Activated naive CD4-positive, alpha-beta T cell treated with Interleukin-2 at 50 U/mL for 16 hours (primary cell): ENCODE measurements at regions not wholly inside any gene's neighbourhood (a gene's known extent, or its start where the extent isn't known, plus 50 kb on each side); places are given as distances from the start of the nearest gene placed in this dataset.
"Not testable (repeated sequence)": the region's sequence is repeated elsewhere in the genome, so short reads cannot be mapped to it uniquely, and the experiment has no call there.

ENCODE experiments used
- DNase-seq: peaks from one replicate; pipeline ENCODE4 v3.0.0-alpha.2; 2020

DNA sequence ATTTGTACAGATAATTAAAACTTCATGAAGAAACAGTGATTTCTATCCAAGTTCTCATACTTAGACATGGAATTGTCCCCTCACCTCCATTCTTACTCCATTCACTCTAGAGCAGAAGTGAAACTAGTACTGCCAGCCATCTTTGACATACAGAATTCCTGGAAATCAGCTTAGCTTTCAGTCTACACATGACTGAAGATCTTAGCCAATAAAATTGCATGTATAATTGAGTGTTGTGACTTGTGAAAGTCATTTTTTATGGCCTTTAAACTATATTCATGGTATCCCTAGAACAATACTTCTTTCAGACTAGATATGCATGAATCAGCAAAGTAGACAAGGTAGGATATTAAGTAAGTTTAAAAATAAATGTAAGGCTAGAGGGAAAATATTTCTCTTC, 705.2 kb upstream of the ZNF608 start:
- DNase-seq = no peak

DNA sequence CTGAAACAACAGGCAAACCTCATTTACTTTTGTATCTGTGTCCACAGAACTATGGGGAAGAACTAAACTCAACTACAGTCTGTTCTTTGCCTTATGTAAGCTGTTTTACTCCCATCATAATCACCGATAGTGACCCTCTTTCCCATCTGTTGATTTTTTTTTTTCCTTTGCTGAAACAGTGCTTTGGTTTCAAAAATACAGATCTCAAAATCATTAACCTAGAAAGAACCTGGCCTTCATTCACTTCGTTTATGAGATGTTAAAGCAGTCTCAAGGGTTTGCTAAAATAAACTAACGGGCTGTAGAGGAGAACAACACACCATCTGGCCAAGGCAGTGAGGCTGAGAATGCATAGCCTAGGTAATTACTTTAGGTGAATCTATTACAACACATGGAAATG, 706.6 kb upstream of the ZNF608 start:
- DNase-seq = no peak

DNA sequence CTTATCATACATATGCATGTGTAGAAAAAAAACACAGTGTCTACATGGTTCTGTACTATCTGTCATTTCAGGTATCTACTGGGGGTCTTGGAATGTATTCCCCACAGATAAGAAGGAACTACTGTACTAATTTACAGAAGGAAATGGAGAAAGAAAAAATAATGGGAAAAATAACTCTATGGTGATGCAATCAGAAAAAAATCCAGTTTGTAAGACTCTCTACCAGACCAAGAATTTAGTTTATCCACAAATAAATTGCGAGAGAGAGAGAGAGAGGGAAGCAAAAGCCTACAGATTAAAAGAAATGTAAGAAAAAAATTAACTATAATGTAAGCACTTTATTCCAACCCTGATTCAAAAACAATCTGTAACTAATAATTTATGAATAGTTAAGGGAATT, 708.6 kb upstream of the ZNF608 start:
- no peak for DNase-seq

DNA sequence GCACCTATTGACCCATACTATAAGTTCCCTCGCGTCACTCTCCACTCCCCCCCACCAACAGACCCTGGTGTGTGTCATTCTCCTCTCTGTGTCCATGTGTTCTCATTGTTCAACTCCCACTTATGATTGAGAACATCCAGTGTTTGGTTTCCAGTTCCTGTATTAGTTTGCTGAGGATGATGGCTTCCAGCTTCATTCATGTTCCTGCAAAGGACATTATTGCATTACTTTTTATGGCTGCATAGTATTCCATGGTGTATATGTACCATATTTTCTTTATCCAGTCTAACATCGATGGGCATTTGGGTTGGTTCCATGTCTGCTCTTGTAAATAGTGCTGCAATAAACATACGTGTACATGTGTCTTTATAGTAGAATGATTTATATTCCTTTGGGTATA, 709.6 kb upstream of the ZNF608 start:
- not testable (repeated sequence) for DNase-seq

DNA sequence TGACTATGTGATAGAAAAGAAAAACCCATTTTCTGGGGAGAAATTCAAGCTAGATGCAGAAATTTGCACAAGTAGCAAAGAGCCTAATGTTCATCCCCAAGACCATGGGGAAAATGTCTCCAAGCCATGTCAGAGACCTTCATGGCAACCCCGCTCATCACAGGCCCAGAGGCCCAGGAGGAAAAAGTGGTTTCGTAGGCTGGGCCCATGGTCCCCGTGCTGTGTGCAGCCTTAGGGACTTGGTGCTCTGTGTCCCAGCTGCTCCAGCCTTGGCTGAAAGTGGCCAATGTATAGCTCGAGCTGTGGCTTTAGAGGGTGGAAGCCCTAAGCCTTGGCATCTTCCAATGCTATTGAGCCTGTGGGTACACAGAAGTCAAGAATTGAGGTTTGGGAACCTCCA, 711.2 kb upstream of the ZNF608 start:
- DNase-seq = no peak

DNA sequence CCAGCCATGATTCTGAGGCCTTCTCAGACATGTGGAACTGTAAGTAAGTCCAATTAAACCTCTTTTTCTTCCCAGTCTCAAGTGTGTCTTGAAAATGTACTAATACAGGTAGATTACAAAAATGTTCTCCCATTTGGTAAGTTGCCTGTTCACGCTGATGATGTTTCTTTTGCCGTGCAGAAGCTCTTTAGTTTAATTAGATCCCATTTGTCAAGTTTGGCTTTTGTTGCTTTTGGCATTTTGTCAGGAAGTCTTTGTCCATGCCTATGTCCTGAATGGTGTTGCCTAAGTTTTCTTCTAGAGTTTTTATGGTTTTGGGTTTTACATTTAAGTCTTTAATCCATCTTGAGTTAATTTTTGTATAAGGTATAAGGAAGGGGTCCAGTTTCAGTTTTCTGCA, 712.5 kb upstream of the ZNF608 start:
- DNase-seq = not testable (repeated sequence)

DNA sequence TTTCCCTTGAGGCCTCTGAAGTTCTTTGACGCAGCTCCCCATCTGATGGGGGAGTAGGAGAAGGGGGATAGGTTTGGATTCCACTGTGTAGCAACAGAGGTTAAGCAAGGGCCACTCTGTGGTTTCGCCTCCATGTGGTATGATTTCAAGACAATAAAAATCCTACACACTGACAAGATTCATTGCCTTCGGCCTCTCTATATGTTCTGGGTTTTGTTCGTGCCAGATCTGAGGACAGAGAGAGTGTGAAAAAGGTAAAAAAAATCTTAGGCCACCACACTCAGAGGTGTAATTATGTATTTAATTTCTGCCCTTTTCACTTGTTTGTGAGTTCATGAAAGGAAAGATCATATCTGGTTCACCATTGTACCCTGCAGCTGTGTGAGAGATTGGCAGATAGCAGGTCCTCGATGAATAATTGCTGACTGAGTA, 715.2 kb upstream of the ZNF608 start:
- DNase-seq = no peak

DNA sequence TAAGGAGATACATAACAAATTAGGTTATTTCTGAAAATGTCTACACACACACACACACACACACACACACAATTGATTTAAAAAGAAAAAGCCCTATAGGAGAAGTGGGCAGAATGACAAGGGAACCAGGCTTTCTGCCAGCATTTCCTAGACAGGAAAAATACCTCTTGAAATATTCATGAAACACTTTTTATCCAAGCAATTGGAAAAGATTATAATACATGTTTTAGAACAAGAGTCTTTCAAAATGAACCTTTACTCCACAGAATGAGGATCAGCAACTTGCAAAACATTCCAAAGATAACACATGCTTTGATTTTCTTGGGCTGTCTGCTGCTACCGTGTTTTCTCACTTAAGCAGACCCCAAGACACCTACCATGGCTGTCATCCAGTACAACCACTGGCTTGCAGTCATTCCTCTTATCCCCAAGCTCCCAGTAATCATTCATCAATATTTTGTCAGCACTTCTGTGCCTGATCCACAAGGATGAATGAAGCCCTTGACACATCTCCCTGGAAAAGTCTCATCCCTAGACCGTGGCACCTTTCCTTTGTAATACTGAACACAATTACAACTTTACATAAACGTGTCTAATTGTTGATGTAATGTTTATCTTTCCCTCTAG, 717.1 kb upstream of the ZNF608 start:
- no peak for DNase-seq

DNA sequence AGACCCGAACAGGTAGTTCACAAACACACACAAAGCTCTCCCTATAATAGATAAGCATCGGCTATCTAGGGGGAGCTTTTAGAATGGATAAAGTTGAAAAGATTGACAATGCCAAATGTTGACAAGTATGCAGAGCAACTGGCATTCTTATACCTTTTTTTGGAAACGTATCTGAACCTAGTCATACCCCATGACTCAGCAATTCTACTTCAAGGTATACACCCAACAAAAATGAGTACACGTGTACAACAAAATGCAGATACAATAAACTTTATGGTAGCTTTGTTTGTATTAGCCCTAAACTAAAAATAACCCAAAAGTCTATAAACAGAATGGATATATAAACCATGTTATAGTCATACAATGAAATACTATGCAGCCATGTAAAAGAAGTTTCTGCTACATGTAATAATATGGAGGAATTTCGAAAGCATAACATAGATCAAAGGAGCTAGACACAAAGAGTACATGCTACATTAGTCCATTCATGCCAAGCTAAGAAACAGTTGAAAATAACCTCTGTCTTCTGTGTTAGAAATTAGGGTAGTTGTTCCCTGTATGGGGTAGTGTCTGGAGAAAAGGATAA, 718.5 kb upstream of the ZNF608 start:
- no peak for DNase-seq

DNA sequence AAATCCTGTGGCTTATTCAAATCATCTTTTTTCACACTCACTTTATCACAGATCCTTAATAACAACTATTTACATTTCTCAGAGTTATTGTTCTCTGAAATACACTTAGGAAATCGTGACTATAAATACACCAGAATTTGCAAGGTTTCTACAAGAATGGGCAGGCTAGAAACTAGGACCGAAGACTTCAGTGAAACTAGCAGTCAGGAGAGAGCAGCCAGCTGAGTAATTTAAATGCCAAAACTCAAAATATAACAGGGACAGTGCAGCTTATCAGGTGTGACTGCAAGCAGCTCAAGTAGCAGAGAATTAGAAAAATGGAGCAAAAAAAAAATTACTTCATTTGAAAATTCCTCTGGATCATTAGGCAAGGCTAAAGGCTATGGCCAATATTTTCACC, 719.3 kb upstream of the ZNF608 start:
- DNase-seq = no peak

DNA sequence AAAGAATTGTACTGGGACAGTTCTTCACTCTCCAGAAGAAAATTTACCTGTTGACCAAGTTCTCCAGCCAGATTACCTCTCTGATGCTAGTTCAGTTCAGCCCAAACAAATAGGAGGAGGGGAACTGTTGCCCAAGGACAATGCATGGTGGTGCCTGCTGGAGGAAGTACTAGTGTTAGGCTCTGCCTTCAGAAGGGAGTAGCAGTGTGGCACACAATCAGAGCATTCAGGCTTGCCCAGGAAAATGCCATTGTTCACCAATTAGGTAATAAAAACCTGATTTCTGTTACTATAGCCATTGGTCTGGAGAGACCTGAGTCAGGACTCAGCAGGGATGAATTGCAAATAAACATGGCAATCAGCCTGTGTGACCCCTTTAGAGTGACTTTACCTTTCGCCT, 720.8 kb upstream of the ZNF608 start:
- DNase-seq = no peak

DNA sequence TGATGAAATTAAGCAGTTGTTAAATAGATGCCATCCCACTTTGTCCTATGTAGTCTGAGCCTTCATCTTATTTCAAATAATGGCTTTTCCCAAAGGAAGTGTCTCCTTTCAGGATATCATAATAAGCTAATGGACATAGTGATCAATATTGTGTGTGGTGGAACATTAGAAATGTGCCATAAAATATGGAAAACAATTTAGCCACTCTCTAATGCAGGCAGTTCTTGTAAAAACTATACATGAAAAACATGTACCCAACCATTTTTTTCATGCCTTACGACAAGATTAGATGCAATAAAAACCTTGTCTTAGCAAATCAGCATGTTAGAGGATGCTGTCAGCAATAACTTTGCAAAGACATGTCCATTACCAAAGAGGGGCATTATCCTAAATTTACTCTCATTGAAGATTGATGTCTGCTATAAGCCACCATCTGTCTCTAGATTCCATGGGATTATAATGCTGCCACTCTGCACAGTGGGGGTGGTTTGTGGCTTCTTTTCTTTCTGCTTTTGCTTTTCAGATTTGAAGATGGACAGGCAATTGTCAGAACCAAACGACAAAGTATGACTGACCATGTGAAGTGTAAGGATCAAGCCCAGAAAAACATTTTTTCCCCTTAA, 724.0 kb upstream of the ZNF608 start:
- DNase-seq = no peak

DNA sequence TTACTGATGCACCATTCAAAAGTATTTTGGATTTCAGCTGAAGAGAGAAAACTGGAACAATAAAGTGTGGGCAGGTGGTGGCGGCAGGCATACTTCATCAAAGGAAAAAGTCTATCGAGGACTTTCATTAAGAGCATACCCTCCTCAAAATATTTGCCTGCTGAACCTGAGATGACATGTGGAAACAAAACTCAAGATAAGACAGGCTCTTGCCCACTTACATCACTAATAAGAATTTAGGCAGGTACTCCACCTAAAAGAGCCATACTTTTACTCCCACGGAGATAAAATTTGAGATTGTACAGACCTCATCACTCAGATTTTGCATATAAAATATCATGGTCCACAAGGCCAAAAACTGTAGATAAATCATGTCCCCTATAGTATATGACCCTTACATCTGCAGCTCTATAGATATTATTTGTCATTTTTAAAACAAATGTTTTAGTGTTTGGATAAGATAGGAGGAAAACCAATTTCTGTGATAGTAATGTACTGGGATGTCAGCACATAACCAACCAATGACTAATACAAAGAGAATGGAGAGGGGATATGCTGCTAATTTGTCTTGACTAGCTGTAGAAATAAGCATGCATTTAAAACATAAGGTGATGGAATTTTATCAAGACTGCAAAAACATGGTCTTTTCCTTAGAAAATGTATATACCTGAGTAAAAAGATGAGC, 730.6 kb upstream of the ZNF608 start:
- DNase-seq = no peak

DNA sequence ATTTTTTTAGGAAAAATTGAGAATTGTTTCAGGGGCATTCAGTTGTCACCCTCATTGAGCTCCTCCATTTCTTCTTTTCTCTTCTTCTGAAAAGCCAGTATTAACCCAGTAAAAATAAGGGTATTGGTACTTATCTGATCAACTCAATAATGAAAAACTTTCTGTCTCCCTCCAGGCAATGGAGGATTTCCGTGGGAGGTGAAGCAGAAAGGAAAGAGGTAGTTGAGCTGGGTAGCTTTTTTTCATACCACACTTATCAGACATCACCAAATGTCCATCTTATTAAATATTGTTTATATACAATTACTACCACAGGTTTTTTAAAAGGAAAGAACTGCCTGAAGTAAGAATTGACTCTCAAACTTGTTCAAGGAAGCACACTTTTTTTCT, 731.1 kb upstream of the ZNF608 start:
- no peak for DNase-seq

DNA sequence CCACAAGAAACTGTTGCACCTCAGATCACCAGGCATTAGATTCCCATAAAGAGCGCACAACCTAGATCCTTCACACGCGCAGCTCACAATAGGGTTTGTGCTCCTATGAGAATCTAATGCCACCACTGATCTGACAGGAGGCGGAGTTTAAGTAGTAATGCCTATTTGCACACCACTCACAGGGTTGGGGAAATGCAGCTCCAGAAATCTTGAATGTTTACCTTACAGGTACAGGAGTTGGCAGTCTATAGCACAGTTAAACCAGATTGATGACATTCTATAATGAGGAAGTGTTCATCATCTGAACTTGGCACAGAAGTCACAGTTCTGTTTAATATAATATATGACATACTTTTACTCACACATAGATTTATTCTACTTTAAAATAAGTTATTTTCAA, 732.2 kb upstream of the ZNF608 start:
- DNase-seq = no peak

DNA sequence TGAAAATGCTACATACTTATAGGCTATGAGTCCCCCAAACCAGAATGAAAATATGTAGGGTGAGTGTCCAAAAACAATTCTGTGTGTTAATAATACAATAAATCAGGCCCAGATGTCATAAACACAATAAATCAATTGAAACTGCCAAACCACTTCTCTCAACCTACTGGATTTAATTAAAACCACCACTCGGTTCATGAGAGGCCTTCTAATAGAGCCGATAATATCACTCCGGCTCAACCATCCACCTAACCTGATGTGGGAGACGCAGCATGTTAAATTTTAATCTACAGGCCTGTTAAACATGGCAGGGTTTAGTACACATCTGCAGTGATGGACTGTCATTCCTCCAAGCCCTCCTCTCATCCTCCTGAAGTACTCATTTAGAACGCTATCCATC, 734.5 kb upstream of the ZNF608 start:
- DNase-seq = no peak

DNA sequence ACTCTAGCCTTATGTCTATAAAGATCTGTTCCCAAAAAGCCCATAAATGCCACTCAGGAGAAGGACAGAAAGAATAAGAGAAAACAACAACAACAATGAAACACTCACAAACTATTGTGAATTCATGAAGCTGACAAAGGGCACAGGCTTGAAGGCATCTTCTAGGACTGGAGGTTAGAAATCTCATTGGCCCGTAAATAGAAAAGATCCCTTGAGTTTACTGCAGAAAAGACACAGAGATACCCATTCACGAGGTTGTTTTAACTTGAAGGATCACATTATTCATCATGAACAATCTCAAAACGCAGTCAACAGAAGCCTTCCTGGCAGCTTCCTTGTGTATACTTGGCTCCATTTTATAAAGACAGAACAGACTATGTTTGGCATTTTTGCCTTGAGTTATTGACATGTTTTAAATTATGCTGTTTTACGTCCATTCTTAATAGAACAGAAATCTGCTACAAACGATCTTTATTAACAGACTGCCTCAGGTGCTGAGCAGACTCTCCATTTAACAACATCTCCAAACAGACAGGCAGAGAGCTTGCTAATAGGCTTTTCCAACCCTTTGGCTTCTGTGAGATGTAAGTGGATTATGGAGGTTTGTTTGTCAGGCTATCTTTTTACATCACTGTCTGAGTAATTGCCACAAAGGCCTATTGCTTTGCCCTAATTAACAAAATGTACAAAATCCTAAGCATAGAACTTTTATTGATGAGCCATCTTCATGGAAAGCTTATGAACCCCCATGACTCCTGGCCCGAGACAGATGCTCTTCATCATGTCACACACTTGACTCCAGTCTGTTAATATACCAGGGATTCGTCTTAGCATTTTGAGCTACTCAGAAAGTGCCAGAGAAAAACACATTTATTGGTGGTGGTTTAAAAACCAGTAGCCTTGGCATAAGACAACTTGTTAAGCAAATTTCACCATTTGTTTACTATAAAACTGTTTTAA, 735.3 kb upstream of the ZNF608 start:
- no peak for DNase-seq

DNA sequence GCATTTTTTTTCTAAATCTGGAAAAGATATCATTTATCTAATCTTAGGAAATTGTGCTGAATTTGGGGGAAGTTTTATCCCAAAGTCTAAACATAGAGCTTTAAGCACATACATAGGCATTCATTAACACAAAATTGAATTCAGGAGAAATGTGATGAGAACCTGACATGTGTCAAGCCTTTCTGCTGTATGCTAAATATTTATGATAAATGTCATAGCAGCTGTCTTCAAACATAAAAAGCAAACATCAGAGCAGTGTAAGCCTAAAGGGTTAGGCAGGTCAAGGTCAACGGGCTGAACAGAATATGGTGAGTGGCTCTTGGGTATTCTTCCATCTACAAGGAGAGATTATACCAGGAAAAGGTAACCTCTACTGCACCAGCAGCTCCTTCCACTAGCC, 737.2 kb upstream of the ZNF608 start:
- no peak for DNase-seq

DNA sequence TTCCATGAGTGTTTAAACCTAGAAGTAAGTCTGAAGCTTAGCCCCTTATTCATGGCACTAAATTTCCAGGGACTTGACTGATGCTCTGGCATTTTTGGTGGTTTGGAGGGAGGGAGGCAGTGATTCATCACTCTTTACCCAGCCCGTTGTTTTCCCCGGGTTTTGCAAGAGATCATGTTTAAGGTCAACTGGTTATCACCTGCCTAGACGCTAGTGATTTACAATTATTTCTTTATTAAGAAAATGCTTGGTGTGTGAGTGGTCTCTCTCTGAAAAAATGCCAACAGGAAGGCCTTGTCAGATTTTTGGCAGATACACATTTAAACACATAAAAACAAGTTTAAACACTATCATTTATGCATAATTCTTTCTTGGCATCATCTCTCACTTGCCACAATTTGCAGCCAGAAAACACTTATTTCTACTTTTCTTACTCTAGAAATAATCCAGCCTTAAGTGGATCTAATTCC, 737.9 kb upstream of the ZNF608 start:
- no peak for DNase-seq

DNA sequence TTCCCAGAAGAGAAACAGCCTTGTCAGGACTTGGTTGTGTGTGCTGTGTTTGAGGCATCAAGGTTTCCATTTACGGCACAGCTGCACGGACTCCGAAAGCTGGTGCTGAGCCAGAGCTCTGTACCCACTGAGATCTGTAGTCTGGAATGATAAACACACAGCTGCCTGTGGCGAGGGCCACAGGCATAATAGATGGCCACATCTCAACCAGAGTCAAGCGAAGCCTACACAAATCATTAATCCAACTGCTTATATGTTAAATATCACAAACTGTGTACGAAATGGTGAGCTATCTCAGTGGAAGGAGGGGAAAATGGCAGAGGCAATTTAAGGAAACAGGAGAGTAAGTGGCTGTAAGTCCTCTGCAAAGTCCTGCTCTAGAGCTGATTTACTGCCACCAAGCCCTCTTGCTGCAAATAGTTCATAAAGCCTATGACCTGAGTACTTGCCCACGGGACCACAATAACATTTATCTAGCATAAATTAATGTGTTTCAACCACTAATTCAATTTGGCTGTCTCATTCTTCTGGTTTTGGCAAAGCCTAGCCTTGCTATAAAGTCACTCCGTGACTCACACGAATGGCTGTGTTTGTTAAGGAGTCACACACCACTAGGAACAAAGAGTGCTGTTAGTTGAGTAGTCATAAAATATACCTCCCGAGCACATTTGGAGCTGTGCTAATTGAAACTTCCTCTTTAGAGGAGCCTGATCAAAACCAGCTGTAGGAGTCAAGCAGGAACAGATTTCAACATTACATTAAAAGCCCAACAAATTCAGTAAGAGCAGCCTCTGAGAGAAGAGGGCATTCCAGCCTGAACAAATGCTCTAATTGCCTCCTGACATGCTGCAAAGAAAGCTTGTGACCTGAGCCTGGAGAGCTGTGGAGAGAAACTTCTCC, 738.6 kb upstream of the ZNF608 start:
- no peak for DNase-seq

DNA sequence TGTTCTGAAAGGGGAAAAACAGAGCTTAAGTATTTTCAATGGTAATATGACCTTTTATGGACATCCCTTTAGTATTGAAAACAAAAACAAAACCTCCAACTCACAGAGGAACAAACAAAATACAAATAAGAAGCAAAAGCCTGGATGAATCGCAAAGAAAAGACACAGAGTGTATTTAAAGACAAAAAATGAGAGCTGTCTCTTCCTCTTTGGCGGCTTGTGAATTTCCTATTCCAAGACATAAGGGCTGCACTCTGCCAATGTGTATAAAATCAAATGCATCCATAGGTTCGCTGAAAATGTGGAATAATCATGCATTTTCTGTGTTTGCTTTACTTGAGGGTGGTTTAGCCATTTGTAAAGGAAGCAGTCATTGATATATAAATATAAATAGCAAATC, 739.3 kb upstream of the ZNF608 start:
- DNase-seq = no peak

DNA sequence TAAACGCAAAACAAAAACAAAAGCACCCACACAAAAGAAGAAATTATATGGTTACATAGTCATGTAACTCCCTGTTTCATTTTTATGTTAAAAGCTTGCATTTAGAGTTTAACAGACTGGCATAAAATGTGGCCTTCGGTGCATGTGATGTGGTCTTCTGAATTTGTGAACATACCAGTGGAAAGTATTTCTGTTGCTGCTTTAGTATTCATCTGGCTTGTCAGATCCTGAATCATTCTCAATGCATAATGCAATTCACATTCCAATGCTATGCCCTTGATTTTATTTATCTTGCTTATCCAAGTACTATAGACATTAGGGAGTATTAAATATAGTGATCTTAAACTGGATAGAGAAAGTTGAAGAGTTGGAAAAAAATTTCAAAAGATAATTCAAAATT, 740.2 kb upstream of the ZNF608 start:
- no peak for DNase-seq
